Esophagus muscularis mucosa (tissue), 3 donors: ENCODE measurements at regions not wholly inside any gene's neighbourhood (a gene's known extent, or its start where the extent isn't known, plus 50 kb on each side); places are given as distances from the start of the nearest gene placed in this dataset.

Source experiments
- POLR2A ChIP-seq: fragments of 450-650 bp; IDR thresholded peaks from one replicate; pipeline ENCODE4 v1.6.1; 2017; ENCODE audit warnings: antibody characterized with exemption, moderate library complexity, mild to moderate bottlenecking, low read depth
- POLR2AphosphoS5 ChIP-seq, 2 donors: sonication (generic); formaldehyde crosslinking; IDR thresholded peaks; one replicate each; pipeline ENCODE4 v1.6.1; 2017; ENCODE audit warnings: antibody characterized with exemption in 2 of 2
- TF ChIP-seq, protein P1 (sequence below), 3 experiments: fragments of 200-600 bp in 2 of 3; fragments of 450-650 bp in 1 of 3; sonication (generic) in 2 of 3; IDR thresholded peaks; one replicate each; pipeline ENCODE4 v1.5.1; 2017 to 2019; ENCODE audit warnings: antibody characterized with exemption in 3 of 3, mild to moderate bottlenecking in 2 of 3, moderate library complexity in 1 of 3

DNA sequence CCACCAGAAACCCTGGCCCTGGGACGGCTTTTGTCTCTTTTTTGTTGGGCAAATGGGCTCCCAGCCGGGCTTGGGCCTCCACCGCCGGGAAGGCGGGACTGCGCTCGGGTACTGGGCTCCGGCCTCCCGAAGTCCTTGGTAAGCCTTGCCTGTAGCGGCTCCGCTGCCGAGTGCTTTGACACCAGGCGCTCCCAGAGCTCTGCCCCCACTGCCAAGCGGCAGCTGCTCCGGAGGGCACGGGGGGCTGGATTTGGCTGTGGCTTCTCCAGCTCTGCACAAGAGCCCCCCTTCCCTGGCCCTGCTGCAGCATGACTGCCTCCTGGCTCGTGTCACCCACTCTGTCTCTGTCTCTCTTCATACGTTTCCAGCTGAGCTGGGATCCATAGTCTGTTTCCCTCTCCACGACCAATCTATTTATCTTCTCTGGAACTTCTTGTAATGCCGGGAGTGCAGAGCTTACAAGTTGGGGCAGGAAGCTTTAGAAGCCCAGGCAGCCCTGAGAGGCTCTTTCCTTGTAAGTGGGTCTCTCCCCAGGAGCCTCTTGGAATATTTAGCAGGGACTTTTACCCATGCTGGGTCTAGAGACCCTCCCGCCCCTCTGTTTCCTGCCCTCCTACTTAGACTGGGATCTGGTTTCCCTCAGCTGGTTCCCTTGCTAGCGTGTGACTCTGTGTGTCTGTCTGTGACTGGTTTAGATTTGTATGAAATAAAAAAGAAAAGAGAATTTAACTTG, 246.9 kb upstream of the GSE1 start:
- TF ChIP-seq, protein P1, sequence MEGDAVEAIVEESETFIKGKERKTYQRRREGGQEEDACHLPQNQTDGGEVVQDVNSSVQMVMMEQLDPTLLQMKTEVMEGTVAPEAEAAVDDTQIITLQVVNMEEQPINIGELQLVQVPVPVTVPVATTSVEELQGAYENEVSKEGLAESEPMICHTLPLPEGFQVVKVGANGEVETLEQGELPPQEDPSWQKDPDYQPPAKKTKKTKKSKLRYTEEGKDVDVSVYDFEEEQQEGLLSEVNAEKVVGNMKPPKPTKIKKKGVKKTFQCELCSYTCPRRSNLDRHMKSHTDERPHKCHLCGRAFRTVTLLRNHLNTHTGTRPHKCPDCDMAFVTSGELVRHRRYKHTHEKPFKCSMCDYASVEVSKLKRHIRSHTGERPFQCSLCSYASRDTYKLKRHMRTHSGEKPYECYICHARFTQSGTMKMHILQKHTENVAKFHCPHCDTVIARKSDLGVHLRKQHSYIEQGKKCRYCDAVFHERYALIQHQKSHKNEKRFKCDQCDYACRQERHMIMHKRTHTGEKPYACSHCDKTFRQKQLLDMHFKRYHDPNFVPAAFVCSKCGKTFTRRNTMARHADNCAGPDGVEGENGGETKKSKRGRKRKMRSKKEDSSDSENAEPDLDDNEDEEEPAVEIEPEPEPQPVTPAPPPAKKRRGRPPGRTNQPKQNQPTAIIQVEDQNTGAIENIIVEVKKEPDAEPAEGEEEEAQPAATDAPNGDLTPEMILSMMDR (IDR thresholded peaks at IDR 0.05) = no peak
- TF ChIP-seq POLR2A (no peak), POLR2AphosphoS5 (IDR thresholded peaks at IDR 0.05) (no peak)
